HCT116 (cell line): ENCODE measurements at regions not wholly inside any gene's neighbourhood (a gene's known extent, or its start where the extent isn't known, plus 50 kb on each side); places are given as distances from the start of the nearest gene placed in this dataset.

Experiments
- ATAC-seq: fragments of 200-7000 bp; cut with Tn5 transposase; 2 replicates; pipeline ENCODE4 v1.9.1; 2020; ENCODE audit warnings: mild to moderate bottlenecking, moderate library complexity
- BruUV-seq: library from RNA; stranded (reverse); fragments of 400-500 nt; replicated peaks from 2 replicates; lab custom pipeline; 2021; lab: Mats Ljungman, UMichigan
- CTCF ChIA-PET: fragments of 300-600 bp; sonication (Branson Sonifier 250); formaldehyde crosslinking; loops from one replicate; lab custom pipeline; 2021; ENCODE audit warnings: antibody characterized with exemption; lab: Charles Lee
- POLR2A ChIA-PET: fragments of 300-600, 350-600 bp; sonication (Branson Sonifier 250); formaldehyde crosslinking; loops from one replicate; lab custom pipeline; 2021; ENCODE audit warnings: antibody characterized with exemption; lab: Charles Lee
- RAD21 ChIA-PET, 2 experiments: fragments of 300-600 bp; sonication (Branson Sonifier 250); formaldehyde crosslinking; loops; one replicate each; lab custom pipeline; 2023; ENCODE audit warnings: low total read pairs in 2 of 2; ENCODE audit not compliant: uncharacterized antibody in 2 of 2, unreplicated experiment in 2 of 2, low non-redundant PET in 1 of 2; lab: Charles Lee
- DNase-seq: peaks from one replicate; pipeline ENCODE4 v3.0.0-alpha.2; 2010; ENCODE audit warnings: low read depth, low spot score
- H2AFZ ChIP-seq: fragments of 200-600 bp; shearing (Covaris generic), sonication (generic); 2 replicates; pipeline ENCODE4 v1.6.1; 2017; ENCODE audit warnings: low read depth, mixed run types, mixed read lengths, antibody characterized with exemption, low read length; ENCODE audit not compliant: poor library complexity, severe bottlenecking
- H3K27ac ChIP-seq: 2 replicates; pipeline ENCODE4 v1.5.1; 2012; ENCODE audit warnings: low read depth, low read length
- H3K27me3 ChIP-seq: fragments of 200-600 bp; sonication (generic); 2 replicates; pipeline ENCODE4 v1.6.1; 2016; ENCODE audit warnings: mixed run types, low read length, mixed read lengths; ENCODE audit not compliant: insufficient read depth
- H3K36me3 ChIP-seq, 2 experiments: fragments of 200-500 bp in 1 of 2; fragments of 200-600 bp in 1 of 2; sonication (Bioruptor generic) in 1 of 2; sonication (generic) in 1 of 2; 2 replicates each; pipeline versions ENCODE4 v1.5.1 to v1.6.1; 2014 to 2016; ENCODE audit warnings: low read length in 2 of 2, inconsistent platforms in 1 of 2, mixed read lengths in 1 of 2, mixed run types in 1 of 2; ENCODE audit not compliant: insufficient read depth in 2 of 2, control insufficient read depth in 1 of 2
- H3K4me1 ChIP-seq, 2 experiments: fragments of 200-600 bp in 1 of 2; sonication (generic) in 1 of 2; 2 replicates each; pipeline versions ENCODE4 v1.5.1 to v1.6.1; 2012 to 2017; ENCODE audit warnings: low read length in 2 of 2, inconsistent platforms in 1 of 2, mild to moderate bottlenecking in 1 of 2, mixed read lengths in 1 of 2, mixed run types in 1 of 2, moderate library complexity in 1 of 2; ENCODE audit not compliant: insufficient read depth in 2 of 2, control insufficient read depth in 1 of 2
- H3K4me2 ChIP-seq: fragments of 200-600 bp; sonication (generic); 2 replicates; pipeline ENCODE4 v1.6.1; 2017; ENCODE audit warnings: mixed run types, low read length, mixed read lengths
- H3K4me3 ChIP-seq, 2 experiments: fragments of 200-600 bp in 1 of 2; sonication (generic) in 1 of 2; replicated peaks in 1 of 2; 2 replicates each; pipeline ENCODE4 v1.5.1; 2011 to 2016; ENCODE audit warnings: low read length in 2 of 2, control low read depth in 1 of 2, low read depth in 1 of 2, mild to moderate bottlenecking in 1 of 2, mixed read lengths in 1 of 2, mixed run types in 1 of 2
- H3K79me2 ChIP-seq: fragments of 200-600 bp; sonication (generic); 2 replicates; pipeline ENCODE4 v1.6.1; 2017; ENCODE audit warnings: mild to moderate bottlenecking, mixed run types, low read length, moderate library complexity, mixed read lengths; ENCODE audit not compliant: insufficient read depth
- H3K9ac ChIP-seq: fragments of 200-600 bp; sonication (generic); 2 replicates; pipeline ENCODE4 v1.6.1; 2016; ENCODE audit warnings: low read length, mixed read lengths
- H3K9me2 ChIP-seq: fragments of 200-600 bp; sonication (generic), shearing (Covaris generic); 2 replicates; pipeline ENCODE4 v1.6.1; 2017; ENCODE audit warnings: mixed run types, mild to moderate bottlenecking, moderate library complexity; ENCODE audit not compliant: insufficient read depth
- H3K9me3 ChIP-seq, 2 experiments: fragments of 200-500 bp in 1 of 2; fragments of 200-600 bp in 1 of 2; sonication (Bioruptor generic) in 1 of 2; sonication (generic) in 1 of 2; 2 replicates each; pipeline ENCODE4 v1.6.1; 2014 to 2017; ENCODE audit warnings: low read length in 2 of 2, mixed read lengths in 2 of 2, inconsistent platforms in 1 of 2, low read depth in 1 of 2, mild to moderate bottlenecking in 1 of 2, mixed run types in 1 of 2, moderate library complexity in 1 of 2; ENCODE audit not compliant: control insufficient read depth in 1 of 2, insufficient read depth in 1 of 2
- H4K20me1 ChIP-seq: fragments of 200-600 bp; sonication (generic), shearing (Covaris generic); 2 replicates; pipeline ENCODE4 v1.6.1; 2017; ENCODE audit warnings: mixed run types, mild to moderate bottlenecking, moderate library complexity; ENCODE audit not compliant: insufficient read depth
- CTCF ChIP-seq, 3 experiments: fragments of 200-600 bp in 1 of 3; sonication (generic) in 1 of 3; IDR thresholded peaks in 2 of 3; conservative IDR thresholded peaks in 1 of 3; 2 replicates each; pipeline ENCODE4 v1.5.1; 2012 to 2017; ENCODE audit warnings: low read depth in 2 of 3, low read length in 2 of 3, antibody characterized with exemption in 1 of 3, borderline replicate concordance in 1 of 3, control low read depth in 1 of 3, mild to moderate bottlenecking in 1 of 3, mixed read lengths in 1 of 3, mixed run types in 1 of 3, moderate library complexity in 1 of 3; ENCODE audit not compliant: insufficient read depth in 1 of 3
- EGR1 ChIP-seq: IDR thresholded peaks from 2 replicates; pipeline ENCODE4 v1.6.1; 2012; ENCODE audit warnings: low read depth
- EZH2 ChIP-seq: fragments of 200-600 bp; sonication (generic); IDR thresholded peaks from 2 replicates; pipeline ENCODE4 v1.6.1; 2017; ENCODE audit warnings: antibody characterized with exemption, mixed run types
- EZH2phosphoT487 ChIP-seq: fragments of 200-600 bp; IDR thresholded peaks from 2 replicates; pipeline ENCODE4 v1.6.1; 2018; ENCODE audit warnings: antibody characterized with exemption, borderline replicate concordance
- FOSL1 ChIP-seq: IDR thresholded peaks from 2 replicates; pipeline ENCODE4 v1.6.1; 2012; ENCODE audit warnings: low read depth
- JUND ChIP-seq: IDR thresholded peaks from 2 replicates; pipeline ENCODE4 v1.6.1; 2012
- POLR2A ChIP-seq: IDR thresholded peaks from 2 replicates; pipeline ENCODE4 v1.7.0; 2011; ENCODE audit warnings: borderline replicate concordance; ENCODE audit not compliant: insufficient read depth, insufficient read length; ENCODE audit errors: extremely low read depth
- POLR2AphosphoS5 ChIP-seq: IDR thresholded peaks from 2 replicates; pipeline ENCODE4 v1.6.1; 2011; ENCODE audit warnings: mild to moderate bottlenecking, low read depth, low read length, moderate library complexity
- RAD21 ChIP-seq: IDR thresholded peaks from 2 replicates; pipeline ENCODE4 v1.6.1; 2012; ENCODE audit warnings: low read depth, mild to moderate bottlenecking
- REST ChIP-seq: IDR thresholded peaks from 2 replicates; pipeline ENCODE4 v1.6.1; 2012; ENCODE audit warnings: low read depth
- SIN3A ChIP-seq: IDR thresholded peaks from 2 replicates; pipeline ENCODE4 v1.6.1; 2012; ENCODE audit warnings: low read depth
- SP1 ChIP-seq: IDR thresholded peaks from 2 replicates; pipeline ENCODE4 v1.6.1; 2012; ENCODE audit warnings: low read depth
- TCF7L2 ChIP-seq: IDR thresholded peaks from 2 replicates; pipeline ENCODE4 v1.7.0; 2011; ENCODE audit warnings: borderline replicate concordance, inconsistent platforms; ENCODE audit not compliant: insufficient read depth, insufficient read length; ENCODE audit errors: extremely low read depth
- ZFX ChIP-seq: fragments of 450-650 bp; IDR thresholded peaks from 2 replicates; pipeline ENCODE4 v1.6.1; 2017
- ZNF274 ChIP-seq: fragments of 200-500 bp; sonication (Bioruptor generic); IDR thresholded peaks from 2 replicates; pipeline ENCODE4 v1.6.1; 2014; ENCODE audit warnings: mild to moderate bottlenecking, low read depth, low read length, inconsistent platforms
- intact Hi-C: fragments of 100-400 bp; cut with micrococcal nuclease; formaldehyde crosslinking; loops from 2 replicates; pipeline ENCODE4 v1.10.0; 2022
- TF ChIP-seq, protein P1 (sequence below): IDR thresholded peaks from 2 replicates; pipeline ENCODE4 v1.6.1; 2012

GRCh38 chr5:5798462-5798861, 376.0 kb downstream of the ICE1 start:
- Histone ChIP-seq H3K4me3 (no peak overlapping the region), H4K20me1 (no peaks in the 10 kb centered on the region), H3K27me3 (0 out of 2 replicates have a peak, but pooled peaks cover 2% of the 10 kb centered on the region), H3K36me3 (no peaks in the 10 kb centered on the region), H3K27ac (no peak overlapping the region)
- TF ChIP-seq, protein P1, sequence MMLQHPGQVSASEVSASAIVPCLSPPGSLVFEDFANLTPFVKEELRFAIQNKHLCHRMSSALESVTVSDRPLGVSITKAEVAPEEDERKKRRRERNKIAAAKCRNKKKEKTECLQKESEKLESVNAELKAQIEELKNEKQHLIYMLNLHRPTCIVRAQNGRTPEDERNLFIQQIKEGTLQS: no peak
- TF ChIP-seq POLR2A (no peak), EZH2phosphoT487 (no peak), JUND (no peak)
- TF ChIP-seq, all 23 proteins: peak for 0
- H3K9me2 ChIP-seq: no peaks in the 10 kb centered on the region
- no peak overlapping the region for H2AFZ ChIP-seq
- H3K4me1 ChIP-seq: no peaks in the 10 kb centered on the region
- H3K9ac ChIP-seq: no peak overlapping the region
- ATAC-seq (no peak), DNase-seq (no peak)
- H3K4me2 ChIP-seq: no peak overlapping the region
- BruUV-seq: no TSS peak
- H3K79me2 ChIP-seq: no peaks in the 10 kb centered on the region
- ChIA-PET POLR2A (no interaction called here), CTCF (no interaction called here), RAD21 (no interaction called here)
- intact Hi-C loops: no loop called here
- H3K9me3 ChIP-seq: no peaks in the 10 kb centered on the region; a peak in 1 of 4 replicates

GRCh38 chr5:5798041-5798440, 375.6 kb downstream of the ICE1 start:
- Histone ChIP-seq H3K4me2 (no peak overlapping the region), H3K9ac (no peak overlapping the region), H3K4me3 (no peak overlapping the region), H2AFZ (no peak overlapping the region), H4K20me1 (no peaks in the 10 kb centered on the region), H3K9me2 (no peaks in the 10 kb centered on the region), H3K9me3 (no peaks in the 10 kb centered on the region; a peak in 1 of 4 replicates), H3K79me2 (no peaks in the 10 kb centered on the region), H3K27me3 (0 out of 2 replicates have a peak, but pooled peaks cover 2% of the 10 kb centered on the region), H3K36me3 (no peaks in the 10 kb centered on the region), H3K27ac (no peak overlapping the region), H3K4me1 (no peaks in the 10 kb centered on the region)
- RAD21 ChIA-PET: no interaction called here
- CTCF ChIA-PET: no interaction called here
- POLR2A ChIA-PET: no interaction called here
- ATAC-seq (no peak), DNase-seq (no peak)
- no TSS peak for BruUV-seq
- intact Hi-C loops: no loop called here
- TF ChIP-seq TCF7L2: no peak
- no peak for TF ChIP-seq REST
- TF ChIP-seq JUND: no peak
- no peak for TF ChIP-seq EGR1
- no peak for TF ChIP-seq CTCF (IDR thresholded peaks at IDR 0.05 in 2 of 3, conservative IDR thresholded peaks at IDR 0.05 in 1 of 3; ENCODE audit: borderline replicate concordance in 1 of 3, insufficient read depth in 1 of 3, low read depth in 2 of 3, low read length in 2 of 3)
- TF ChIP-seq SP1: no peak
- TF ChIP-seq POLR2AphosphoS5: no peak
- TF ChIP-seq, protein P1: no peak
- no peak for TF ChIP-seq RAD21
- TF ChIP-seq FOSL1: no peak
- no peak for TF ChIP-seq EZH2phosphoT487
- no peak for TF ChIP-seq ZNF274
- no peak for TF ChIP-seq ZFX
- TF ChIP-seq EZH2: no peak
- TF ChIP-seq SIN3A: no peak
